ENCODE measurements at regions not wholly inside any gene's neighbourhood (a gene's known extent, or its start where the extent isn't known, plus 50 kb on each side); places are given as distances from the start of the nearest gene placed in this dataset.

DNA sequence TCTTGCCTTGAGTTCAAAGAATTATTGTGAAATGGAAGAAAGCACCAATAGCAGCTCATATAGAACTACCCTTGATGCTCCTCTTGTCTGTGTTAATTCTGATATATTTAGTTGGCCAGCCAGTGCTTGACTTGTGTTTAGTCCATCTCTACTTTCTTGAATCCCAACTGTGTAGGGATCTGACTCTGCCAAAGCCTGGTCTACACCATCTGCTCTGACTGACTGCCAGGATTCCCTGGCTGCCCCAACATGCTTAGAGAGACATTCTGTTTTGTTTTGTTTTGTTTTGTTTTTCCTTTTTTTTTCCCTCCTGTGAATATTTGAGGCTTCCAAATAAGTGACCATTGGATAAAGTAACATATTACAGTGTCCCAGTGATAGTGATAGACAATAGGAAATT lies 953.7 kb upstream of the MANEA start:
- TF ChIP-seq, protein P1, sequence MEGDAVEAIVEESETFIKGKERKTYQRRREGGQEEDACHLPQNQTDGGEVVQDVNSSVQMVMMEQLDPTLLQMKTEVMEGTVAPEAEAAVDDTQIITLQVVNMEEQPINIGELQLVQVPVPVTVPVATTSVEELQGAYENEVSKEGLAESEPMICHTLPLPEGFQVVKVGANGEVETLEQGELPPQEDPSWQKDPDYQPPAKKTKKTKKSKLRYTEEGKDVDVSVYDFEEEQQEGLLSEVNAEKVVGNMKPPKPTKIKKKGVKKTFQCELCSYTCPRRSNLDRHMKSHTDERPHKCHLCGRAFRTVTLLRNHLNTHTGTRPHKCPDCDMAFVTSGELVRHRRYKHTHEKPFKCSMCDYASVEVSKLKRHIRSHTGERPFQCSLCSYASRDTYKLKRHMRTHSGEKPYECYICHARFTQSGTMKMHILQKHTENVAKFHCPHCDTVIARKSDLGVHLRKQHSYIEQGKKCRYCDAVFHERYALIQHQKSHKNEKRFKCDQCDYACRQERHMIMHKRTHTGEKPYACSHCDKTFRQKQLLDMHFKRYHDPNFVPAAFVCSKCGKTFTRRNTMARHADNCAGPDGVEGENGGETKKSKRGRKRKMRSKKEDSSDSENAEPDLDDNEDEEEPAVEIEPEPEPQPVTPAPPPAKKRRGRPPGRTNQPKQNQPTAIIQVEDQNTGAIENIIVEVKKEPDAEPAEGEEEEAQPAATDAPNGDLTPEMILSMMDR (IDR thresholded peaks at IDR 0.05), result no peak
- no peaks in the 10 kb centered on the region for H3K27me3 ChIP-seq (ENCODE audit: insufficient read depth in 3 of 3, low read length in 2 of 3)
- no peaks in the 10 kb centered on the region for H3K4me1 ChIP-seq
- no peak overlapping the region for H3K27ac ChIP-seq
- intact Hi-C loops (cut with DNase I), result no loop called here
- H3K4me3 ChIP-seq, result no peak overlapping the region
- DNase-seq, result no peak
- no peaks in the 10 kb centered on the region for H3K9me3 ChIP-seq
- ATAC-seq, result no peak
- no peaks in the 10 kb centered on the region for H3K36me3 ChIP-seq (ENCODE audit: insufficient read depth in 1 of 2, low read depth in 1 of 2)

DNA sequence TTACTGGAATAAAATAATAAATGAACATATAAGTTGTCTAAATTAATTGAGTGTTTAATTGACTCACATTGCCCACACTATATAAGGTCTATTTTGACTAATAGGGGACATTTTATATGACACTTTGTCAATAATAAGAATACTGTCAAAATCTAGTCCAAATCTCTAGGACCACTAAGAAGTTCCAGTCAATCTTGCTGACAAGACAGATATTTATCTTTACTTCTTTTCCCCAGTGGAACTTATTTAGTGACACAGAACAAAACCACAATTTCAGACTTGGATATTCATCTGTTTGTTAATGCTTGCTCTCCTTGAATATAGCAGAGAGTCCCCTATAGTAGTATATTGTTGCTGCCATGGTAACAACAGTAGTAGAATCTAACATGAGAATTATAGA lies 954.6 kb upstream of the MANEA start:
- H3K4me1 ChIP-seq, result no peaks in the 10 kb centered on the region
- TF ChIP-seq, protein P1 (IDR thresholded peaks at IDR 0.05), result no peak
- no peak for ATAC-seq
- intact Hi-C loops (cut with DNase I), result no loop called here
- H3K36me3 ChIP-seq (ENCODE audit: insufficient read depth in 1 of 2, low read depth in 1 of 2), result no peaks in the 10 kb centered on the region
- no peaks in the 10 kb centered on the region for H3K27me3 ChIP-seq (ENCODE audit: insufficient read depth in 3 of 3, low read length in 2 of 3)
- no peak overlapping the region for H3K27ac ChIP-seq
- no peaks in the 10 kb centered on the region for H3K9me3 ChIP-seq
- no peak for DNase-seq
- H3K4me3 ChIP-seq, result no peak overlapping the region

DNA sequence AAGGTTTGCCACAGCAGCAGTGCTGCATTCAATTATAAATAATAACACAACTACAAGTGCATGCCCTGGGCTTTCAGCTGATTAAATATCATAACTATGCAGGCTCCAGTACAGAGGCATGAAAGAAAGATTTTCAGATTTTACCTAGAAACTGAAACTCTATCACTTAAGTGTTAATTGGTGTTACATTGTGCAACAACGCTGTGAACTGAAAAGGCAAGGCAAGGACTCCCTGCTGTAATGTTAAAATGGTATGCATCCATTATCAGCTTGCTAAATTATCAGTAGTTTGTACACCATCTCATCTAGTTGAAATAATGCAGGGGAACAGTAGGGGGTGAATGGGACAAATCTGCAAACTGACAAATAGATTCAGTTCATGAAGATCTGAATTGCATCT lies 976.7 kb upstream of the MANEA start:
- DNase-seq (no peak), ATAC-seq (no peak)
- intact Hi-C loops (cut with DNase I), result no loop called here
- TF ChIP-seq, protein P1 (IDR thresholded peaks at IDR 0.05), result no peak
- no peak overlapping the region for H3K27ac ChIP-seq
- WGBS, 3 donors, result 50 to 55% (median 51%) methylated on average over 1 of the region's 1 CpG
- no peaks in the 10 kb centered on the region for H3K36me3 ChIP-seq (ENCODE audit: insufficient read depth in 1 of 2, low read depth in 1 of 2)
- no peaks in the 10 kb centered on the region for H3K27me3 ChIP-seq (ENCODE audit: insufficient read depth in 3 of 3, low read length in 2 of 3)
- no peak overlapping the region for H3K4me3 ChIP-seq
- no peaks in the 10 kb centered on the region for H3K9me3 ChIP-seq
- no peaks in the 10 kb centered on the region for H3K4me1 ChIP-seq

DNA sequence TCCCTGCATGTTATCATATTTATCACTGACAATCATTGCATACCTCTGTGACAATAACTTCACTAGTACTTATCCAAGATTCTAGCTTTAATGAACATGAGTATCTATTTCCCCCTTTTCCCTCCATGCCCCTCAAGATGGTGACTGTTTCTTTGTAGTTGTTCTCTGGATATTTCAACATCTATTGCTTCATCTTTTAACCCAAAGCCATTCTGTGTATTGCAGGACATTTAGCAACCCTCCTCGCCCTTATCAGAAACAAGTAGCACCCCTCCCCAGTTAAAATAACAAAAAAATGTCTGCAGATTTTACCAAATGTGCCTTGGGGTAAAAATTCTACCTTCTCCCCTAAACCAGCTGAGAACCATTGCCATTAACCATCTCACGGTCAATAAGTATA lies 979.8 kb upstream of the MANEA start:
- Histone ChIP-seq H3K36me3 (ENCODE audit: insufficient read depth in 1 of 2, low read depth in 1 of 2) (no peaks in the 10 kb centered on the region), H3K9me3 (no peaks in the 10 kb centered on the region), H3K4me3 (no peak overlapping the region), H3K27me3 (ENCODE audit: insufficient read depth in 3 of 3, low read length in 2 of 3) (no peaks in the 10 kb centered on the region), H3K27ac (no peak overlapping the region), H3K4me1 (no peaks in the 10 kb centered on the region)
- 80 to 85% (median 84%) methylated on average over 2 of the region's 2 CpGs for WGBS, 3 donors
- intact Hi-C loops (cut with DNase I), result no loop called here
- DNase-seq, result no peak
- TF ChIP-seq, protein P1 (IDR thresholded peaks at IDR 0.05), result no peak
- no peak for ATAC-seq

DNA sequence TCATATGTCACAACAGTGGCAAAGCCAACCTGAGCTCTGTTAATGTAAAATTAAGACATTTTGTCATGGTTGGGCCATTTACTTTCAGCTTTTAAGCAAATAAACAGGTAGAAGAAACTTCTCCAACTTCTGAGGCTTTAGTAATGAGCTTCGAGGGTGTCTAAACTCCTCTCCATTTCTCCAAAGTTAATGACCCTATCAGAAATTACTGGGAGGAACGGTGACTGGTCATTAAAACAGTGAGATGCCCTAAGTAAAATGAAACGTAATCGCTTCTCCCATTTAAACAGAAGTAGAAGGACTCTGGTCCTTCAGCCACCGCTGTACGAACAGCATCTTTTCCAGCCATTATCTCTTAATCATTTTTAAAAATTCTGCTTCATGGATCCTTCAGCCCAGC lies 986.9 kb upstream of the MANEA start:
- intact Hi-C loops (cut with DNase I), result no loop called here
- H3K4me3 ChIP-seq, result no peak overlapping the region

More for the DNA sequence above, 986.9 kb upstream of the MANEA start:
- ATAC-seq (no peak), DNase-seq (no peak)
- WGBS, 3 donors, result 73 to 77% (median 76%) methylated on average over 6 of the region's 6 CpGs
- no peaks in the 10 kb centered on the region for H3K36me3 ChIP-seq (ENCODE audit: insufficient read depth in 1 of 2, low read depth in 1 of 2)
- no peaks in the 10 kb centered on the region for H3K27me3 ChIP-seq (ENCODE audit: insufficient read depth in 3 of 3, low read length in 2 of 3)
- no peak overlapping the region for H3K27ac ChIP-seq
- H3K4me1 ChIP-seq, result no peaks in the 10 kb centered on the region
- no peaks in the 10 kb centered on the region for H3K9me3 ChIP-seq
- TF ChIP-seq, protein P1 (IDR thresholded peaks at IDR 0.05), result no peak

Measured in psoas muscle (tissue), 7 donors.